ENCODE measurements at regions not wholly inside any gene's neighbourhood (a gene's known extent, or its start where the extent isn't known, plus 50 kb on each side); places are given as distances from the start of the nearest gene placed in this dataset.

GRCh38 chr13:50071379-50071778, 56.1 kb downstream of the KCNRG start:
- no peak for DNase-seq (ENCODE audit: low read depth)

- no peak for DNase-seq (ENCODE audit: low read depth)
These were observed 57.4 kb downstream of the KCNRG start for GRCh38 chr13:50072676-50073075.

GRCh38 chr13:50073340-50073739, 58.1 kb downstream of the KCNRG start:
- DNase-seq (ENCODE audit: low read depth): no peak

GRCh38 chr13:50074843-50075242, 59.6 kb downstream of the KCNRG start:
- DNase-seq (ENCODE audit: low read depth): no peak

- DNase-seq (ENCODE audit: low read depth): no peak
These were observed 60.4 kb downstream of the KCNRG start for GRCh38 chr13:50075619-50076097.

- DNase-seq (ENCODE audit: low read depth): no peak
These were observed 62.2 kb downstream of the KCNRG start for GRCh38 chr13:50077431-50077830.

- no peak for DNase-seq (ENCODE audit: low read depth)
These were observed 63.1 kb downstream of the KCNRG start for GRCh38 chr13:50078231-50078894.

GRCh38 chr13:50078895-50079654, 63.8 kb downstream of the KCNRG start:
- no peak for DNase-seq (ENCODE audit: low read depth)

GRCh38 chr13:50079655-50080202, 64.5 kb downstream of the KCNRG start:
- no peak for DNase-seq (ENCODE audit: low read depth)

GRCh38 chr13:50080203-50080910, 65.1 kb downstream of the KCNRG start:
- DNase-seq (ENCODE audit: low read depth): no peak

- DNase-seq (ENCODE audit: low read depth): peak; percentile 44
These were observed 65.9 kb downstream of the KCNRG start for GRCh38 chr13:50080911-50081678.

GRCh38 chr13:50081679-50082425, 66.6 kb downstream of the KCNRG start:
- DNase-seq (ENCODE audit: low read depth): peak; percentile 99

- peak; percentile 81 for DNase-seq (ENCODE audit: low read depth)
These were observed 67.4 kb downstream of the KCNRG start for GRCh38 chr13:50082426-50083281.

GRCh38 chr13:50085063-50085462, 69.8 kb downstream of the KCNRG start:
- DNase-seq (ENCODE audit: low read depth): no peak

- DNase-seq (ENCODE audit: low read depth): no peak
These were observed 74.4 kb downstream of the KCNRG start for GRCh38 chr13:50089633-50090032.

- no peak for DNase-seq (ENCODE audit: low read depth)
These were observed 75.0 kb downstream of the KCNRG start for GRCh38 chr13:50090211-50090610.

GRCh38 chr13:50094615-50095293, 79.5 kb downstream of the KCNRG start:
- DNase-seq (ENCODE audit: low read depth): no peak

GRCh38 chr13:50098693-50099092, 83.4 kb downstream of the KCNRG start:
- DNase-seq (ENCODE audit: low read depth): no peak

- no peak for DNase-seq (ENCODE audit: low read depth)
These were observed 84.2 kb downstream of the KCNRG start for GRCh38 chr13:50099473-50099872.

- no peak for DNase-seq (ENCODE audit: low read depth)
These were observed 86.3 kb downstream of the KCNRG start for GRCh38 chr13:50101590-50101989.
